ENCODE measurements at regions not wholly inside any gene's neighbourhood (a gene's known extent, or its start where the extent isn't known, plus 50 kb on each side); places are given as distances from the start of the nearest gene placed in this dataset.

DNA sequence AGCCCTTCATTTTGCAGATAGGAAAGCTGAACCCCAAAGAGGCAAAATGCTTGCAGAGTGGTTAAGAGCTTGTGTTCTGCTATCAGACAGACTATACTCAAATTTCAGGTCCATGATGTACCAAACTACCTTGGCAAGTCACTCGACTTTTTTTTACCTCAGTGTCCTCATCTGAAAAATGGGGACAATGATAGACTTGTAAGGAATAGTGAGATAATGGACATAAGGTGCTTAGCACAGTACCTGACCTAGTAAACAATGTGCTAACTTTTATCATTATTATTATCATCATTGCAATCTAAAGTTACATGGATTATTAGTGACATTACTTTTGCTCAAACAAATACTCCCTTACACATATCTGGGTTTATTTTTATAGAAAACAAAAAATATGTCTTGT, 79.4 kb upstream of the ARID5B start:
- TF ChIP-seq, protein P1, sequence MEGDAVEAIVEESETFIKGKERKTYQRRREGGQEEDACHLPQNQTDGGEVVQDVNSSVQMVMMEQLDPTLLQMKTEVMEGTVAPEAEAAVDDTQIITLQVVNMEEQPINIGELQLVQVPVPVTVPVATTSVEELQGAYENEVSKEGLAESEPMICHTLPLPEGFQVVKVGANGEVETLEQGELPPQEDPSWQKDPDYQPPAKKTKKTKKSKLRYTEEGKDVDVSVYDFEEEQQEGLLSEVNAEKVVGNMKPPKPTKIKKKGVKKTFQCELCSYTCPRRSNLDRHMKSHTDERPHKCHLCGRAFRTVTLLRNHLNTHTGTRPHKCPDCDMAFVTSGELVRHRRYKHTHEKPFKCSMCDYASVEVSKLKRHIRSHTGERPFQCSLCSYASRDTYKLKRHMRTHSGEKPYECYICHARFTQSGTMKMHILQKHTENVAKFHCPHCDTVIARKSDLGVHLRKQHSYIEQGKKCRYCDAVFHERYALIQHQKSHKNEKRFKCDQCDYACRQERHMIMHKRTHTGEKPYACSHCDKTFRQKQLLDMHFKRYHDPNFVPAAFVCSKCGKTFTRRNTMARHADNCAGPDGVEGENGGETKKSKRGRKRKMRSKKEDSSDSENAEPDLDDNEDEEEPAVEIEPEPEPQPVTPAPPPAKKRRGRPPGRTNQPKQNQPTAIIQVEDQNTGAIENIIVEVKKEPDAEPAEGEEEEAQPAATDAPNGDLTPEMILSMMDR (IDR thresholded peaks at IDR 0.05; ENCODE audit: insufficient read depth, low read length), result no peak
- no peak for TF ChIP-seq POLR2AphosphoS5 (IDR thresholded peaks at IDR 0.05; ENCODE audit: low read depth)
- TF ChIP-seq, protein P2, sequence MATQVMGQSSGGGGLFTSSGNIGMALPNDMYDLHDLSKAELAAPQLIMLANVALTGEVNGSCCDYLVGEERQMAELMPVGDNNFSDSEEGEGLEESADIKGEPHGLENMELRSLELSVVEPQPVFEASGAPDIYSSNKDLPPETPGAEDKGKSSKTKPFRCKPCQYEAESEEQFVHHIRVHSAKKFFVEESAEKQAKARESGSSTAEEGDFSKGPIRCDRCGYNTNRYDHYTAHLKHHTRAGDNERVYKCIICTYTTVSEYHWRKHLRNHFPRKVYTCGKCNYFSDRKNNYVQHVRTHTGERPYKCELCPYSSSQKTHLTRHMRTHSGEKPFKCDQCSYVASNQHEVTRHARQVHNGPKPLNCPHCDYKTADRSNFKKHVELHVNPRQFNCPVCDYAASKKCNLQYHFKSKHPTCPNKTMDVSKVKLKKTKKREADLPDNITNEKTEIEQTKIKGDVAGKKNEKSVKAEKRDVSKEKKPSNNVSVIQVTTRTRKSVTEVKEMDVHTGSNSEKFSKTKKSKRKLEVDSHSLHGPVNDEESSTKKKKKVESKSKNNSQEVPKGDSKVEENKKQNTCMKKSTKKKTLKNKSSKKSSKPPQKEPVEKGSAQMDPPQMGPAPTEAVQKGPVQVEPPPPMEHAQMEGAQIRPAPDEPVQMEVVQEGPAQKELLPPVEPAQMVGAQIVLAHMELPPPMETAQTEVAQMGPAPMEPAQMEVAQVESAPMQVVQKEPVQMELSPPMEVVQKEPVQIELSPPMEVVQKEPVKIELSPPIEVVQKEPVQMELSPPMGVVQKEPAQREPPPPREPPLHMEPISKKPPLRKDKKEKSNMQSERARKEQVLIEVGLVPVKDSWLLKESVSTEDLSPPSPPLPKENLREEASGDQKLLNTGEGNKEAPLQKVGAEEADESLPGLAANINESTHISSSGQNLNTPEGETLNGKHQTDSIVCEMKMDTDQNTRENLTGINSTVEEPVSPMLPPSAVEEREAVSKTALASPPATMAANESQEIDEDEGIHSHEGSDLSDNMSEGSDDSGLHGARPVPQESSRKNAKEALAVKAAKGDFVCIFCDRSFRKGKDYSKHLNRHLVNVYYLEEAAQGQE (IDR thresholded peaks at IDR 0.05; ENCODE audit: insufficient replicate concordance, low read depth), result no peak
- no peak for TF ChIP-seq GABPA (IDR thresholded peaks at IDR 0.05; ENCODE audit: low read depth)
- TF ChIP-seq SPI1 (IDR thresholded peaks at IDR 0.05; ENCODE audit: borderline replicate concordance, low read depth), result no peak
